Cardiac muscle cell (in vitro differentiated cells and primary cell): ENCODE measurements at regions not wholly inside any gene's neighbourhood (a gene's known extent, or its start where the extent isn't known, plus 50 kb on each side); places are given as distances from the start of the nearest gene placed in this dataset.

Source experiments
- DNase-seq, 2 donors: peaks; one replicate each; pipeline versions ENCODE4 v3.0.0 to v3.0.0-alpha.2; 2010 to 2017; ENCODE audit warnings: low read depth in 1 of 2, low spot score in 1 of 2
- H3K27ac ChIP-seq: fragments of 200-600 bp; sonication (generic); 2 replicates; pipeline ENCODE4 v1.5.1; 2016
- H3K27me3 ChIP-seq: fragments of 200-600 bp; sonication (generic); 2 replicates; pipeline ENCODE4 v1.6.0; 2016; ENCODE audit warnings: control low read depth
- H3K36me3 ChIP-seq: fragments of 200-600 bp; sonication (generic); 2 replicates; pipeline ENCODE4 v1.5.1; 2016; ENCODE audit warnings: control low read depth
- H3K4me1 ChIP-seq: fragments of 200-600 bp; sonication (generic); 2 replicates; pipeline ENCODE4 v1.8.1; 2017; ENCODE audit warnings: low read depth, mild to moderate bottlenecking, mixed run types
- H3K4me3 ChIP-seq: fragments of 200-600 bp; sonication (generic); 2 replicates; pipeline ENCODE4 v1.5.1; 2016; ENCODE audit warnings: mild to moderate bottlenecking
- H3K9me3 ChIP-seq: fragments of 200-600 bp; sonication (generic); 2 replicates; pipeline ENCODE4 v1.5.1; 2017; ENCODE audit warnings: low read depth, mild to moderate bottlenecking, control low read depth
- CTCF ChIP-seq: IDR thresholded peaks from 2 replicates; pipeline ENCODE4 v1.5.1; 2012; ENCODE audit warnings: low read depth, mild to moderate bottlenecking, low read length

- Histone ChIP-seq H3K4me3 (no peak overlapping the region), H3K4me1 (peaks cover 23% of the 10 kb centered on the region), H3K27me3 (no peaks in the 10 kb centered on the region), H3K9me3 (no peaks in the 10 kb centered on the region), H3K36me3 (no peaks in the 10 kb centered on the region), H3K27ac (no peak overlapping the region)
- TF ChIP-seq CTCF, result peak; percentile 35
- DNase-seq, result peak; percentile 59 to 96
These were observed 215.6 kb upstream of the GYPA start for GRCh38 chr4:144355811-144356757.

GRCh38 chr4:144356941-144357381, 216.4 kb upstream of the GYPA start:
- no peak overlapping the region for H3K27ac ChIP-seq
- H3K36me3 ChIP-seq, result no peaks in the 10 kb centered on the region
- peaks cover 23% of the 10 kb centered on the region for H3K4me1 ChIP-seq
- no peak for TF ChIP-seq CTCF
- H3K27me3 ChIP-seq, result no peaks in the 10 kb centered on the region
- DNase-seq, result peak in 1 of 2 donors; percentile 14
- H3K4me3 ChIP-seq, result no peak overlapping the region
- H3K9me3 ChIP-seq, result no peaks in the 10 kb centered on the region

- no peak for DNase-seq
- Histone ChIP-seq H3K27ac (no peak overlapping the region), H3K36me3 (no peaks in the 10 kb centered on the region), H3K4me3 (no peak overlapping the region), H3K4me1 (peaks cover 20% of the 10 kb centered on the region), H3K27me3 (no peaks in the 10 kb centered on the region), H3K9me3 (no peaks in the 10 kb centered on the region)
- no peak for TF ChIP-seq CTCF
These were observed 217.5 kb upstream of the GYPA start for GRCh38 chr4:144357975-144358374.

GRCh38 chr4:144360146-144360793, 219.8 kb upstream of the GYPA start:
- Histone ChIP-seq H3K27me3 (no peaks in the 10 kb centered on the region), H3K36me3 (no peaks in the 10 kb centered on the region), H3K27ac (no peak overlapping the region), H3K4me1 (peaks cover 19% of the 10 kb centered on the region), H3K9me3 (no peaks in the 10 kb centered on the region), H3K4me3 (no peak overlapping the region)
- DNase-seq, result no peak
- TF ChIP-seq CTCF, result no peak

- H3K9me3 ChIP-seq, result no peaks in the 10 kb centered on the region
- H3K36me3 ChIP-seq, result no peaks in the 10 kb centered on the region
- H3K27ac ChIP-seq, result no peak overlapping the region
- H3K4me1 ChIP-seq, result peaks cover 3% of the 10 kb centered on the region
- no peak for TF ChIP-seq CTCF
- H3K27me3 ChIP-seq, result no peaks in the 10 kb centered on the region
- no peak overlapping the region for H3K4me3 ChIP-seq
- DNase-seq, result no peak
These were observed 221.8 kb upstream of the GYPA start for GRCh38 chr4:144362366-144362765.
